IMR-90 (cell line): ENCODE measurements at regions not wholly inside any gene's neighbourhood (a gene's known extent, or its start where the extent isn't known, plus 50 kb on each side); places are given as distances from the start of the nearest gene placed in this dataset.

Source experiments
- ATAC-seq: fragments of 200-7000 bp; cut with Tn5 transposase; 2 replicates; pipeline ENCODE4 v1.9.1; 2020; ENCODE audit warnings: low read depth, mild to moderate bottlenecking, moderate library complexity
- BruUV-seq: library from RNA; stranded (reverse); fragments of 400-500 nt; replicated peaks from 2 replicates; lab custom pipeline; 2021; lab: Mats Ljungman, UMichigan
- CTCF ChIA-PET: fragments of 300-600 bp; formaldehyde crosslinking; extraction: SDS; loops from one replicate; lab custom pipeline; 2021; ENCODE audit warnings: antibody characterized with exemption; lab: Yijun Ruan, JAX
- POLR2A ChIA-PET: fragments of 300-600 bp; sonication (Branson Sonifier 250); formaldehyde crosslinking; loops from one replicate; lab custom pipeline; 2022; ENCODE audit warnings: antibody characterized with exemption; ENCODE audit not compliant: unreplicated experiment; lab: Charles Lee
- DNase-seq: peaks from one replicate; pipeline ENCODE4 v3.0.0; 2013
- H2AFZ ChIP-seq: replicated peaks from 2 replicates; pipeline ENCODE3; 2013; ENCODE audit warnings: low read length, mild to moderate bottlenecking; ENCODE audit not compliant: poor library complexity
- H2AK5ac ChIP-seq: 2 replicates; pipeline ENCODE4 v1.6.1; 2013; ENCODE audit warnings: low read depth, low read length, inconsistent platforms
- H2AK9ac ChIP-seq: replicated peaks from 2 replicates; pipeline ENCODE3; 2013; ENCODE audit warnings: mild to moderate bottlenecking, low read depth, low read length, moderate library complexity; ENCODE audit not compliant: poor library complexity
- H2BK120ac ChIP-seq: 2 replicates; pipeline ENCODE4 v1.6.1; 2013; ENCODE audit warnings: low read depth, low read length, inconsistent platforms
- H2BK15ac ChIP-seq: 3 replicates; pipeline ENCODE4 v1.6.1; 2013; ENCODE audit warnings: low read depth, low read length, inconsistent platforms
- H2BK20ac ChIP-seq: 2 replicates; pipeline ENCODE4 v1.6.1; 2013; ENCODE audit warnings: low read depth, mild to moderate bottlenecking, inconsistent platforms, low read length, moderate library complexity
- H2BK5ac ChIP-seq: 2 replicates; pipeline ENCODE4 v1.6.1; 2013; ENCODE audit warnings: mild to moderate bottlenecking, low read depth, low read length, inconsistent platforms; ENCODE audit not compliant: poor library complexity, severe bottlenecking
- H3K14ac ChIP-seq: replicated peaks from 2 replicates; pipeline ENCODE4 v1.6.1; 2013; ENCODE audit warnings: low read depth, low read length, inconsistent platforms
- H3K18ac ChIP-seq: 2 replicates; pipeline ENCODE4 v1.6.1; 2013; ENCODE audit warnings: low read depth, low read length, control low read depth
- H3K23ac ChIP-seq: 2 replicates; pipeline ENCODE4 v1.6.1; 2013; ENCODE audit warnings: low read depth, low read length, inconsistent platforms
- H3K27ac ChIP-seq: 2 replicates; pipeline ENCODE4 v1.5.1; 2013; ENCODE audit warnings: mild to moderate bottlenecking, control low read depth, low read length; ENCODE audit not compliant: insufficient read depth
- H3K27me3 ChIP-seq: 2 replicates; pipeline ENCODE4 v1.6.1; 2013; ENCODE audit warnings: low read length; ENCODE audit not compliant: control insufficient read depth, insufficient read depth
- H3K36me3 ChIP-seq: 2 replicates; pipeline ENCODE4 v1.6.1; 2013; ENCODE audit warnings: low read length, mixed read lengths; ENCODE audit not compliant: control insufficient read depth, insufficient read depth
- H3K4ac ChIP-seq: 2 replicates; pipeline ENCODE4 v1.6.1; 2013; ENCODE audit warnings: low read depth, low read length, inconsistent platforms
- H3K4me1 ChIP-seq: 2 replicates; pipeline ENCODE4 v1.6.1; 2013; ENCODE audit warnings: low read length, mixed read lengths; ENCODE audit not compliant: control insufficient read depth, insufficient read depth
- H3K4me2 ChIP-seq: 2 replicates; pipeline ENCODE4 v1.6.1; 2013; ENCODE audit warnings: low read depth, mild to moderate bottlenecking, control low read depth, low read length, moderate library complexity
- H3K4me3 ChIP-seq: 2 replicates; pipeline ENCODE4 v1.5.1; 2013; ENCODE audit warnings: low read depth, mild to moderate bottlenecking, control low read depth, low read length, moderate library complexity; ENCODE audit not compliant: insufficient read depth
- H3K56ac ChIP-seq: 2 replicates; pipeline ENCODE4 v1.6.1; 2013; ENCODE audit warnings: low read length, inconsistent platforms; ENCODE audit not compliant: insufficient read depth; ENCODE audit errors: extremely low read depth
- H3K79me1 ChIP-seq, 2 experiments: 2 replicates each; pipeline ENCODE4 v1.6.1; 2013; ENCODE audit warnings: low read length in 2 of 2, inconsistent platforms in 1 of 2, low read depth in 1 of 2
- H3K9ac ChIP-seq: 2 replicates; pipeline ENCODE4 v1.6.1; 2013; ENCODE audit warnings: low read depth, low read length, control low read depth
- H3K9me1 ChIP-seq: 2 replicates; pipeline ENCODE4 v1.6.1; 2013; ENCODE audit warnings: low read length, inconsistent platforms; ENCODE audit not compliant: insufficient read depth
- H3K9me3 ChIP-seq: 2 replicates; pipeline ENCODE4 v1.6.1; 2013; ENCODE audit warnings: low read length; ENCODE audit not compliant: control insufficient read depth, insufficient read depth
- H4K20me1 ChIP-seq: 2 replicates; pipeline ENCODE4 v1.6.1; 2013; ENCODE audit warnings: low read length, inconsistent platforms; ENCODE audit not compliant: insufficient read depth
- H4K5ac ChIP-seq: 2 replicates; pipeline ENCODE4 v1.6.1; 2013; ENCODE audit warnings: mild to moderate bottlenecking, low read depth, low read length, control low read depth
- H4K8ac ChIP-seq, 2 experiments: 2 replicates each; pipeline ENCODE4 v1.6.1; 2013; ENCODE audit warnings: low read depth in 2 of 2, low read length in 2 of 2, control low read depth in 1 of 2, inconsistent platforms in 1 of 2
- H4K91ac ChIP-seq: 2 replicates; pipeline ENCODE4 v1.6.1; 2013; ENCODE audit warnings: low read depth, low read length, inconsistent platforms; ENCODE audit not compliant: insufficient read depth
- BHLHE40 ChIP-seq: fragments of 150-350 bp; IDR thresholded peaks from 2 replicates; pipeline ENCODE4 v1.6.1; 2016; ENCODE audit warnings: mild to moderate bottlenecking, low read depth, low read length
- CHD1 ChIP-seq: IDR thresholded peaks from 2 replicates; pipeline ENCODE4 v1.6.1; 2012; ENCODE audit warnings: low read depth, low read length, improper control_type of control experiment
- FOS ChIP-seq: fragments of 150-350 bp; IDR thresholded peaks from 2 replicates; pipeline ENCODE4 v1.6.1; 2016; ENCODE audit warnings: low read depth, low read length
- NFE2L2 ChIP-seq: fragments of 150-350 bp; IDR thresholded peaks from 2 replicates; pipeline ENCODE4 v1.6.1; 2016; ENCODE audit warnings: low read depth, mild to moderate bottlenecking, low read length
- POLR2A ChIP-seq: IDR thresholded peaks from 2 replicates; pipeline ENCODE4 v1.6.1; 2012; ENCODE audit warnings: mild to moderate bottlenecking, low read depth, low read length
- RAD21 ChIP-seq: IDR thresholded peaks from 2 replicates; pipeline ENCODE4 v1.6.1; 2012; ENCODE audit warnings: low read length, improper control_type of control experiment
- RFX5 ChIP-seq: IDR thresholded peaks from 2 replicates; pipeline ENCODE4 v1.8.0; 2012; ENCODE audit warnings: low read depth, mild to moderate bottlenecking, low read length, moderate library complexity
- SMC3 ChIP-seq: fragments of 150-350 bp; IDR thresholded peaks from 2 replicates; pipeline ENCODE4 v1.6.1; 2016; ENCODE audit warnings: low read depth, mild to moderate bottlenecking, antibody characterized with exemption, low read length, moderate library complexity
- USF2 ChIP-seq: fragments of 150-350 bp; IDR thresholded peaks from 2 replicates; pipeline ENCODE4 v1.6.1; 2017; ENCODE audit warnings: mild to moderate bottlenecking, antibody characterized with exemption, low read length, low read depth
- WGBS, 2 experiments: methylation state at CpG; one replicate each; pipeline versions ENCODE4 v1.1.5 to v1.1.7; 2013; ENCODE audit warnings: missing lambda C conversion rate in 2 of 2; ENCODE audit not compliant: insufficient read length in 1 of 2; ENCODE audit errors: extremely low coverage in 2 of 2; 5-methylcytosine and 5-hydroxymethylcytosine counted together
- dilution Hi-C: fragments of 300-500 bp; cut with HindIII; formaldehyde crosslinking; loops from one replicate; pipeline ENCODE4 v1.14.3; 2018; ENCODE audit warnings: low sequenced_read_pairs; ENCODE audit not compliant: unreplicated experiment
- in situ Hi-C: fragments of 300-500 bp; cut with MboI; formaldehyde crosslinking; loops from 3 replicates; pipeline ENCODE4 v1.14.3; 2019; ENCODE audit warnings: low sequenced_read_pairs, inconsistent platforms, mixed read lengths
- intact Hi-C: fragments of 100-400 bp; cut with micrococcal nuclease; formaldehyde crosslinking; loops from 2 replicates; pipeline ENCODE4 v1.10.0; 2022

DNA sequence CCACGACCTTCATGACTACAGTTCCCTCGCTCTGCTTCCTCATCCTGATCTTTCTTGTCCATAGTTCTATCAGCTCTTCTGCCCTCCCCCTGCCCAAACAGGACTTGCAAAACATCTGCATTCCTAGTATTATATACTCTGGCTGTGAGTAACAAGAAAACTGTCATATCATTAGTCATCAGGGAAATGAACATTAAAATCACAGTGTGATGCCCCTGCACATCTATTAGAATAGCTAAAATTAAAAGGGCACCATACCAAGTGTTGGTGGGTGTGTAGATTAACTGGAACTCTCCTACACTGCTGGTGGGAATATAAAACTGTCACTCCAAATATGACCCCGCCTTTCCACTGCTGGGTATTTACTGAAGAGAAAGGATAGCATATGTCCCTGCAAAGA is 141.8 kb downstream of the C7orf25 start:
- Histone ChIP-seq H3K27ac (no peak overlapping the region), H3K14ac (no peak overlapping the region), H3K27me3 (no peaks in the 10 kb centered on the region), H2BK20ac (no peak overlapping the region), H4K91ac (no peak overlapping the region), H3K79me1 (no peaks in the 10 kb centered on the region), H3K9ac (no peak overlapping the region), H4K8ac (no peak overlapping the region), H2AFZ (no peak overlapping the region), H4K20me1 (no peaks in the 10 kb centered on the region), H3K23ac (no peak overlapping the region), H3K9me3 (no peaks in the 10 kb centered on the region), H4K5ac (no peak overlapping the region), H3K4me3 (no peak overlapping the region), H3K36me3 (no peaks in the 10 kb centered on the region), H3K4me2 (no peak overlapping the region), H2BK120ac (no peak overlapping the region), H3K18ac (no peak overlapping the region), H2BK5ac (no peak overlapping the region), H3K56ac (no peak overlapping the region), H2BK15ac (no peak overlapping the region), H2AK5ac (no peak overlapping the region), H3K4ac (no peak overlapping the region), H3K4me1 (no peaks in the 10 kb centered on the region), H2AK9ac (no peak overlapping the region), H3K9me1 (no peaks in the 10 kb centered on the region)
- no peak for DNase-seq
- CTCF ChIA-PET, result no interaction called here
- ATAC-seq, result no peak
- dilution Hi-C loops (no loop called here), intact Hi-C loops (no loop called here), in situ Hi-C loops (no loop called here)
- BruUV-seq, result no TSS peak
- TF ChIP-seq FOS (no peak), CHD1 (no peak), USF2 (no peak), NFE2L2 (no peak), RAD21 (no peak), BHLHE40 (no peak), POLR2A (no peak), SMC3 (no peak), RFX5 (no peak)
- 40% methylated on average over 1 of the region's 3 CpGs; no CpG with 5 or more reads in 1 of the 2 experiments for WGBS, 2 experiments
- POLR2A ChIA-PET, result no interaction called here
